ENCODE measurements at regions not wholly inside any gene's neighbourhood (a gene's known extent, or its start where the extent isn't known, plus 50 kb on each side); places are given as distances from the start of the nearest gene placed in this dataset.
"Not testable (repeated sequence)": the region's sequence is repeated elsewhere in the genome, so short reads cannot be mapped to it uniquely, and the experiment has no call there.

DNA sequence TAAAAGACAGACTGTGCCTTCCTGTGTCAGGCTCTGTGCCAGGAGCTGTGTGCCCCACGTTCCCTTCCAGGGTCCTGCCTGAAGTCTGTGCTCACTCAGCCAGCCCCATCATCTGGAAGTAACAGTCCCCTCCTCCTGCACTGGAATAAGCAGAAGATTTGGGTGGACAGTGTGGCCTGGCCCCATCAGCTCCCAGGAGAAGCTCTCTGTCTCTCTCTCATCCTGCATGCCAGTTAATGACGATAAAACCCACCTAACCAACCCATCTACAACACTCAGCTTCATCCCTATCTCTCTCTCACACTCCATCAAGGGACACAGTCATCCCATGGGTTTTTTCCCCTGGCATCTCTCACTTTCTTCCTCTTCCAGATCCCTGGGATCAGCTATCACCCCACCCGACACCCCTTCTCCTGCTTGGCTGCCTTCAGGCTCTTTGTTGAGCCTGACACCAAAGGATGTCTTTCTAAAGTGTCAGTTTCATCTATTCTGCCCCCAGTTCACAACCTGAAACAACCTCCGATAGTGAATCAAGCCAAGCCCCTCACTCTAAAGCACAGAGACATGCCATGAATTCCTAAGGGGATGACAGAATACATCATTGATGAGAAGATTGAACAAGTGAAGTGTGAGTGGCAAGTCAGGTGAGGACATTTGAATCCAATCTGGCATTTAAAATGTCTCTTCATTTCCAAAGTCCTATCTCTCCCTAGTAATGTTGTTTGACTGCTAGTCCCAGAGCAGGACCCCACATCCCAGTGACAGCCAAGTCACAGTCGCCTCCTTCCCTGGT is 91.4 kb upstream of the TOP3B start:
- DNase-seq, result no peak

GRCh38 chr22:22072169-22072836 is 89.7 kb upstream of the TOP3B start:
- DNase-seq, result no peak

DNA sequence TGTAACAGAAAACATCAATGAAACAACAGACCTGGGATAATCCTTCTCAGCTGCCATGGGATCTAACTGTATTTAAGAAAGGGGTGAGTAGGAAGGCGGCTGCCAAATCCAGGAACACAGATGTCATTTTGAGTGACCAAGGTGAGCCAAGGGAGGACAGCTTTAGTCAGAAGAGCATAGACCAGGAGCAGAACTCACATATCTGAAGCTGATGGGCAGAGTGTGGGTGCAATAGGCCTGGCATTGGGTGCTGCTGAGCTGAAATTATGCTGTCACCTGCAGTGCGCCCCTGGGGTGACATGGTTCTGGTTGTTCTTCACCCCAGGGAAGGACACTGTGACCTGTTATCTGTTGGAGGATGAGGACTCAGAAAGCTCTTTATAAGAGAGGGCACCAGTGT is 88.9 kb upstream of the TOP3B start:
- no peak for DNase-seq

DNA sequence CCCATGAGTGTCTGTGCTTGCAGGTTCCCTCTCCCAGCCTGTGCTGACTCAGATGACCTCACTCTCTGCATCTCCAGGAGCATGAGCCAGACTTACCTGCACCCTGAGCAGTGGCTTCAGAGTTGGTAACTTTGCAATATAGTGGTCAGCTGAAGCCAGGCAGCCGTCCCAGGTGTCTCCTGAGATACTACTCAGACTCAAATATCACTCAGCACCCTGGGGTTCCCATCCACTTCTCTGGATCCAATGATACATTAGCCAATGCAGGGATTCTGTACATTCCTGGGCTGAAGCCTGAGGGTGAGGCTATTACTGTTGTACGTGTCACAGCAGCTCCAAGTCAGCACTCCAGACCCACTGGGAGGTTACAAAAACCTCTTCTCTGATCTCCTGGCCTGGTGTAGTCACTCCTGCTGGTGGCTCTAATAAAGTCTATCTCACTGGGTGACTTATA is 87.8 kb upstream of the TOP3B start:
- DNase-seq, result no peak

DNA sequence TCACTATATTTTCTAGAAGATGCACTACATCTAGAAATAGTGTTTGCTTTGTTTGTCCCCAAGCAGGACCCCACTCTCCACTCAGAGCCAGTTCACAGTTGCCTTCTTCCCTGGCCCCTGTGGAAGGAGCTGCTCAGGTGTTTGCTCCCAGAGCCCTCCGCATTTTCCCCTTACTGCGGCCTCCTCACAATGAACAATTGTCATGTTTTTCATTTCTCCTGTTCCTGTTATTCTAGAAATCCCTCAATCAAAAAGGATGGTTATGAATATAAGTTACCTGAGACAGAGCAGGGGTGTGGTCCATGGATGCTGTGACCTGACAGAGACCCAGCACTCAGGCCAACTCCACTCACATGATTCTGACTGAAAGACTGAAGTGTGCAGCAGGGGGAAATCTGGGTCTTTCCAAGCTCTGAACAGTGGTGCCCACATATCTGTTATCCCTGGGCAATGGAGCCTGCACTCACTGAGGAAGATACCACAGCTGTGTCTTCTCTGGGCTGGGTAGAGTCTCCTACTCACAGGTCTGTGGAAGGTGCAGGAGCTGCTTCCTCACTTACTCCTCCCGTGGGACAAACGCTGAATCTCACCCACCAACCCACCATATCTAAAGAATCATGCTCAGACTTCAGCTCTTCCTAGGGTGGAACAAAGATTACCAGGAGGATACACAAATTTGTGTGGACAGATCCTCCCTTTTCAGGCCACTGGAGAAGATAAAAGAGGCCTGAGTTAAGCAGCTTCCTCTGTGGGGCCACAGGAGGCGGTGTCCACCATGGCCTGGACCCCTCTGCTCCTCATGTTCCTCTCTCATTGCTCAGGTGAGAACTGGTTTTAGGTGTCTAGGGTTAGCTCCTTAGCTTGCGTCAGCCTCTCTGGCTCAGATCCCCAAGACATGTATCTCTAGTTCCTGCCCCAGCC is 87.1 kb upstream of the TOP3B start:
- DNase-seq, result no peak

- no peak for DNase-seq
Measured at GRCh38 chr22:22068657-22069056, 86.1 kb upstream of the TOP3B start.

DNA sequence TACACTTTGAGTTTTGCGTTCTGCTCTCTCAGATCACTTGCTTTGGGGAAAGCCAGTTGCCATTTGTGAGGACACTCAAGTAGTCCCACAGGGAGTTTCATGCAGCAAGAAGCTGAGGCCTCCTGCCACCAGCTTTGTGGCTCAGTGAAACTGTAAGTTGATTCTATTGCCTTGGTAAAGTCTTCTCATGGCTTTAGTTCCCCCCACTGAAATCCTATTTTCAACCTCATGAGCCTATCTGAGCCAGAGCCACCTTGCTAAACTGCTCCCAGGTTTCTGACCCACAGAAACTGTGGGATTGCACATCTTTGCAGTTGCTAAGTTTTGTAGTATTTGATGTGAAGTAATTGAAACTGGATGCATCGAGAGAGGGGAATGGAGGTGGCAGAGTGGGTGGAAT is 85.4 kb upstream of the TOP3B start:
- DNase-seq, result no peak

DNA sequence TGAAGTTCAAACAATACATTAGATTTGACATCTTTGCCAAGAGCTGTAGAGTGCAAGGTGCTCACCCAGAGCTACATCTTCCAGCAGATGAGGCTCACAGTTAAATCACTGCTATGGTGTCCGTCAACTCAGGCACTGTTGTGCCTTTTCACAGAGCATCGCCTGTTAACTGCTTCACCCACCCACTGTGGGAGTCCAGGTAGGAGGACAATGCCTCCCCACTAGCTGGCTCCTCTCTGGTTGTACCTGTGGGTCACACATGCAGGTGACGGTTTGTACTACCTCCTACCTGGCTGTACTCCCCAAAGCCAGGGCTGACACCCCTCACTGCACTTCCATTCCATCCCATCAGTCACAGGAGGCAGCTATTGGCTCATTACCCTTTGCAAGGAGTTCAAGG is 84.6 kb upstream of the TOP3B start:
- no peak for DNase-seq

DNA sequence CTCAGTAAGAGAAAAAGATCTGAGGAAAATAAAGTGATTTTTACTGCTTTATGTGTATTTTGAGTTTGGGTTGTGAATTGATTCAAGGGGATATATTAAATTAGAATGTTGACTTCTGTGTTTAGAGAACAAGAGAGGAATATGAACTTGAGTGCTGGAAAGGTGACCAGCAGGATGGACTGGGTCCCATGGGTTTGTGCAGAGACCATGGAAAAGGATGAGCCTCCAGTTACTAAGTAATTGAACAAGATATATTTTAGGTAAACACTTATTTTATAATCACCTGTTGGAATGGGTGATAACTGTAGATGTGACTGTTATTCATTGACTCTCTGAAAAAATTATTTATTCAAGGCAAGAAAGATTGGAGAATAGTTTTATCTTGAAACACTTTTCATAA is 82.0 kb upstream of the TOP3B start:
- DNase-seq, result no peak

DNA sequence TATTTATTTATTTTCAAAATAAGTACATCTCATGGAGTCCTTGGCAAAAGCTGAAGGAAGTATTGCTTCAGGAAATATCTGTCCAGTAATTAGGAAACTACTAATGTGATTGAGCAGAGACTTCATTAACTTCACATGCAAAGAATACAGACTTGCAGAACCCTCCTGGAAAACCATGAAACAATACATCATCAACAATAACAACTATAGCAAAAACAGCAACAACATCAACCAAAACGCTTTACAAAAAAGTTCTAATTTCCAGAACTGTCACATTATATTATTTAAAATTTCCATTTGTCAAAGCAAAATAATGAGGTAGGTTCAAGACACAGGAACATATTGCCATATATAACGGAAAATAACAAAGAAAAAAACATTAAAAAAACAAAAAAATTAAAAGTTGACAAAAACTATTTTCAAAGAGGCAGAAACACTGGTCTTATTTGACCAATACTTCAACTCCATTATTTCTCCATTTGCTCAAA is 79.8 kb upstream of the TOP3B start:
- no peak for DNase-seq

DNA sequence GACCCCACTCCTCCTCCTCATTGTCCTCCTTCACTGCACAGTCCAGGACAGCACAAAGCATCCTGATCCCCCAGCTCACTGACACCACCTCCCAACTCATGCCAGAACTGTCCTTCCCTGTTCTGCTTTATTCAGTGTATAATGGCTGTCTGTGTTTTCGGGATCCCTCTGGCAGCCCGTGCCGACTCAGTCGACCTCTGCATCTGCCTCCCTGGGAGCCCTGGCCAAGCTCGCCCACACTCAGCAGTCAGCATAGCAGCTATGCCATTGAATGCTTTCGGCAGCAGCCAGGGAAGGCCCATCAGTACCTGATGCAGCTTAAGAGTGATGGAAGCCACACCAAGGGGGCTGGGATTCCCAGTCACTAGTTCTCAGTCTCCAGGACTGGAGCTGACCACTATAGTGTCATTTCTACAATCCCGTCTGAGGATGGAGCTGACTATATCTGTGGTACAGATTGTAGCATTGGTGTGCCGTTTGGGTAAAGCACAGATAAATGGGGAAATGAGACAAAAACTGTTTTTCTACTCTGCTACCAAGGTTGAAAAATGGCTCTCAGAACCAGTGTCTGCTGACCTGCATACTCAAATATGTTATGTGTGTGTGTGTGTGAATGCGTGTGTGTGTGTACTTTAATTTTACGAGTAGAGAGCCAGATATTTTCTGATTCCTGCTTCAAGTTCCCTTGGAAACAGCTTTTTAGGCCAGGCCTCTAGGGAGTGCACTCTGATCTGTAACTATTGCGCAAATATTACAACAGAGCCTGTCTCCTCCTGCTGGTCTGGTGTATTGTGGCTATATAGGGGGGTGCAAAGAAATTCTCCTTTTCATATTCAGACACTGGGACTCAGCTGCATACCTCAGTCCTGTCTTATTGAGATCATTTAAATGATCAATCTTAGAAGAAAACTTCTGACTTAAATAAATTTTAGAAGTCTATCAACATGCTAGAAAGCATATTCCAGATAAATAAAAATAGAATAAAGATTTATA is 78.8 kb upstream of the TOP3B start:
- DNase-seq, result no peak

DNA sequence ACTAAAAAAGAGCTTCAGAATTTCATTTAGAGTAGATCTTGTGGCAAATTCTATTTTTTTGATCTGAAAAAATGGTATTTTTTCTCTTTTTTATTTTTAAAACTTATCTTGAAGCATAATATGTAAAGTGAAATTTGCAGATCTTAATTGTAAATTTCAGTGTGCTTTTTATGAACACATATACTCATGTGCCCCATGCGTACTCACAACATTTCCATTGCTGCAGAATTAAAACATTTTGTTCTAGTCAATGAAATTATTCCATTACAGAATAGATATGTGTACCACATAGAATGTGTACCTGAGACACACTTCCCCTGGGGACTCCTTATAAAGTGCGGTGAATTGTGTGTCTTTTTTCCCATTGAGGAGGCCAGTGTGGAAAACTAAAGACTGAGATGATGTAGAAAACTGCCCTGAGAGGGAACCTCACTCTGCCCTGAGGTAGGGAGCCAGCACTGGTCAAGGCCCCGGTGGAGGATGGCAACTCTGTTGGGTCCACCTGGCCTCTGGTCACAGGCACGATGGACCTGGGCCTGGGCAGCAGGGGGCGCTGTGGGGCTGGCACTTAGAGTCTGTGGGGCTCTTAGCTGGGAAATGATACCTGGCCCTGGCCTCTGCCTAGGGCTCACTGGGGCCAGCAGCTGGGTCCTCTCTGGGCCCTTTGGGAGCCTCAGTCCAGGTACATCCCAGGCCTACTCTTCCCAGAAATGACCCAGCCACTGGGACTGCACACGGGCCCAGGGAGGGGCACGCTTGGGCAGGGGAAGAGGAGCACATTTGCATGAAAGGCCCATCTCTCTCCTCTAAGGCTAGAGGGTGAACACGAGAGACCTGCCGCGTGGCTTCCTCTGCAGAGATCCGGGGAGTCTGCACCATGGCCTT is 77.9 kb upstream of the TOP3B start:
- DNase-seq, result no peak

- no peak for DNase-seq
Measured at GRCh38 chr22:22059291-22060002, 76.9 kb upstream of the TOP3B start.

DNA sequence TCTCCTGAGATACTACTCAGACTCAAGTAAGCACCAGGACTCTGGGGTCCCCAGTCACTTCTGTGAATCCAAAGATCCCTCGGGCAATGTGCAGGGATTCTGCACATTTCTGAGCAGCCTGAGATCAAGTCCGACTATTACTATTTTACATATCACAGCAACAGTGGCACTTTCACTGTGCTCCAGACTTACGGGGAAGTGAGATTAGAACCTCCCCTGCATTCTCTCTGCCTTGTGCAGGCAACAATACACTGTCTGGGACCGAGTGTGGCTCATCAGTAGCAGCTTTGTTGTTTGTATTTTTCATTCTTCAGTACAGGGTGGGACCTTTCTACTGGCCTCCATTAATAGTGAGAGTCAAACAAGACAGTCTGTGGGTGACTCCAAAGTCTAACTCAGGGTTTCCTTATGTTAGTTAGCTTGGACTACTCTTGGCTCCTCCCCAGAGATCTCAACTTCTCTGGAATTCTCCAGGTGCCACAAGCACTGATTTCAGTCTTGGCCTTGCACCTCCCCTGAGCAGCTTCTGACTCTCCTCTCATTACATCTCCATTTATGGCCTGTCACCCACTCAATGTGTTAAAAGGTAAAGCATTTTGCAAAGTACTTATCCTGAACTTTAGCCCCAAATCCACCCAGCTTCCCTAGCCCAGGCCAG is 76.2 kb upstream of the TOP3B start:
- DNase-seq, result no peak

DNA sequence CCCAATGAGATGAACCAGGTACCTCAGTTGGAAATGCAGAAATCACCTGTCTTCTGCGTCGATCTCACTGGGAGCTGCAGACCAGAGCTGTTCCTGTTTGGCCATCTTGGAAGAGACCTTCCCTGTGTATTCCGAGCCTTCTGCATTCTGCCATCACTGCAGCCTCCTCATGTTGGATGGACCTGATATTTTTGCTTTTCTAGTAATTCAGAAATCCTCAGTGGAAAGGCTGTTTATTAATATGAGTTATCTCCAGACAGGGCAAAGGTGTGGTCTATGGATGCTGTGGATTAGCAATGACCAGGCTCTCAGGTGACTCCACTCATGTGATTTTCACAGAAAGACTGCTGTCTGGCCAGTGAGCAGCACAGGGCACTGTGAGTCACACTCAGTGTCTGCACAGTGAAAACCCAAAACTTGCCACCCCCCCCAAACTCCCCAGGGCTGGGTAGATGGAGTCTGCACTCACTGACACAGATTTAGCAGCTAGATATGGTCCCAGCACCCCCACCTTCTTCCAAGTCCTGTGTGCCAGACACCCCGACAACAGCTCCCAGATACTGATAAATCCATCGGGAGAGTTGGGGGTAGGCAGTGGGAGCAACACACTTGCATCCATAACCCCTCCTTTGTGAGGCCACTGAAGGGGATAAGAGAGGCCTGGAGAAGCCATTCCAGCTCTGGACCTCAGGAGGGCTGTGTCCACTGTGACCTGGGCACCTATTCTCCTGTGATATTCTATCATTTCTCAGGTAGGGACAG is 75.2 kb upstream of the TOP3B start:
- DNase-seq, result no peak

- not testable (repeated sequence) for DNase-seq
Measured at GRCh38 chr22:22056809-22057594, 74.4 kb upstream of the TOP3B start.

DNA sequence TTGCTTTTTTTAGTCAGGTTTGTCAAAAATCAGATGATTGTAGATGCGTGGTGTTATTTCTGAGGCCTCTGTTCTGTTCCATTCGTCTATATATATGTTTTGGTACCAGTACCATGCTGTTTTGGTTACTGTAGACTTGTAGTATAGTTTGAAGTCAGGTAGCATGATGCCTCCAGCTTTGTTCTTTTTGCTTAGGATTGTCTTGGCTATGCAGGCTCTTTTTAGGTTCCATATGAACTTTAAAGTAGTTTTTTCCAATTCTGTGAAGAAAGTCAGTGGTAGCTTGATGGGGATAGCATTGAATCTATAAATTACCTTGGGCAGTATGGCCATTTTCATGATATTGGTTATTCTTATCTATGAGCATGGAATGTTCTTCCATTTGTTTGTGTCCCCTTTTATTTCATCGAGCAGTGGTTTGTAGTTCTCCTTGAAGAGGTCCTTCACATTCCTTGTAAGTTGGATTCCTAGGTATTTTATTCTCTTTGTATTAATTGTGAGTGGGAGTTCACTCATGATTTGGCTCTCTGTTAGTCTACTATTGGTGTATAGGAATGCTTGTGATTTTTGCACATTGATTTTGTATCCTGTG is 70.1 kb upstream of the TOP3B start:
- DNase-seq, result not testable (repeated sequence)

DNA sequence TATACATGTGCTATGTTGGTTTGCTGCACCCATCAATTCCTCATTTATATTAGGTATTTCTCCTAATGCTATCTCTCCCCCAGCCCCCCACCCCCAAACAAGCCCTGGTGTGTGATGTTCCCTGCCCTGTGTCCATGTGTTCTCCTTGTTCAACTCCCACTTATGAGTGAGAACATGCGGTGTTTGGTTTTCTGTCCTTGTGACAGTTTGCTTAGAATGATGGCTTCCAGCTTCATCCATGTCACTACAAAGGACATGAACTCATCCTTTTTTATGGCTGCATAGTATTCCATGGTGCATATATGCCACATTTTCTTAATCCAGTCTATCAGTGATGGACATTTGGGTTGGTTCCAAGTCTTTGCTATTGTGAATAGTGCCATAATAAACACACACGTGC is 68.4 kb upstream of the TOP3B start:
- DNase-seq, result not testable (repeated sequence)

All from kidney glomerular epithelial cell (primary cell).